ENCODE measurements at regions not wholly inside any gene's neighbourhood (a gene's known extent, or its start where the extent isn't known, plus 50 kb on each side); places are given as distances from the start of the nearest gene placed in this dataset.

- TF ChIP-seq REST (IDR thresholded peaks at IDR 0.05; ENCODE audit: low read depth): no peak
- TF ChIP-seq NFIC (IDR thresholded peaks at IDR 0.05): no peak
- TF ChIP-seq EP300 (IDR thresholded peaks at IDR 0.05; ENCODE audit: borderline replicate concordance): no peak
- no peak for TF ChIP-seq TCF12 (IDR thresholded peaks at IDR 0.05; ENCODE audit: low read depth)
- no peak for TF ChIP-seq USF1 (IDR thresholded peaks at IDR 0.05)
- TF ChIP-seq CREB1 (IDR thresholded peaks at IDR 0.05; ENCODE audit: low read depth): no peak
- TF ChIP-seq EGR1 (IDR thresholded peaks at IDR 0.05): no peak
- TF ChIP-seq FOXM1 (IDR thresholded peaks at IDR 0.05; ENCODE audit: borderline replicate concordance, low read depth): no peak
- no peak for TF ChIP-seq CEBPB (IDR thresholded peaks at IDR 0.05)
- TF ChIP-seq TAF1 (IDR thresholded peaks at IDR 0.05; ENCODE audit: low read depth): no peak
- no peak for TF ChIP-seq ZBTB7A (IDR thresholded peaks at IDR 0.05; ENCODE audit: low read depth)
- no peak for TF ChIP-seq MAX (IDR thresholded peaks at IDR 0.05)
- TF ChIP-seq RAD21 (IDR thresholded peaks at IDR 0.05; ENCODE audit: low read depth): no peak
- no peak for TF ChIP-seq TEAD4 (IDR thresholded peaks at IDR 0.05)
- no peak for TF ChIP-seq YY1 (IDR thresholded peaks at IDR 0.05; ENCODE audit: low read depth)
Observed at GRCh38 chr3:81816473-81817250, 55.2 kb upstream of the GBE1 start.
